VCaP (cell line): ENCODE measurements at regions not wholly inside any gene's neighbourhood (a gene's known extent, or its start where the extent isn't known, plus 50 kb on each side); places are given as distances from the start of the nearest gene placed in this dataset.

Experiments
- H3K27ac ChIP-seq: fragments of 450-650 bp; 2 replicates; pipeline ENCODE4 v1.5.1; 2017
- CTCF ChIP-seq: fragments of 450-650 bp; conservative IDR thresholded peaks from 2 replicates; pipeline ENCODE4 v1.5.1; 2017; ENCODE audit warnings: mild to moderate bottlenecking, moderate library complexity

- no peak for TF ChIP-seq CTCF
These were observed 295.5 kb downstream of the LRATD1 start for GRCh38 chr2:14928056-14928455.

GRCh38 chr2:14930441-14930840 is 297.9 kb downstream of the LRATD1 start:
- no peak for TF ChIP-seq CTCF
- H3K27ac ChIP-seq = no peak overlapping the region

More at GRCh38 chr2:14928056-14928455, 295.5 kb downstream of the LRATD1 start:
- no peak overlapping the region for H3K27ac ChIP-seq

- H3K27ac ChIP-seq = peak overlapping the region; percentile 14; the same call in 1 of the 2 replicates
- TF ChIP-seq CTCF = no peak
These were observed 299.8 kb downstream of the LRATD1 start for GRCh38 chr2:14932285-14932684.

GRCh38 chr2:14933753-14934152 is 301.2 kb downstream of the LRATD1 start:
- TF ChIP-seq CTCF = no peak
- peak overlapping the region; percentile 14; the same call in 1 of the 2 replicates for H3K27ac ChIP-seq

- H3K27ac ChIP-seq = no peak overlapping the region
- TF ChIP-seq CTCF = no peak
These were observed 303.9 kb downstream of the LRATD1 start for GRCh38 chr2:14936426-14936825.

- TF ChIP-seq CTCF = no peak
- H3K27ac ChIP-seq = no peak overlapping the region
These were observed 304.8 kb downstream of the LRATD1 start for GRCh38 chr2:14937336-14937735.

- no peak for TF ChIP-seq CTCF
- no peak overlapping the region for H3K27ac ChIP-seq
These were observed 308.7 kb downstream of the LRATD1 start for GRCh38 chr2:14941151-14941631.
